HG03520 (cell line): ENCODE measurements at regions not wholly inside any gene's neighbourhood (a gene's known extent, or its start where the extent isn't known, plus 50 kb on each side); places are given as distances from the start of the nearest gene placed in this dataset.
"Not testable (repeated sequence)": the region's sequence is repeated elsewhere in the genome, so short reads cannot be mapped to it uniquely, and the experiment has no call there.

Experiments used
- ATAC-seq: cut with Tn5 transposase; IDR thresholded peaks from one replicate; pipeline ENCODE4 v1.9.1; 2021; ENCODE audit warnings: mild to moderate bottlenecking, moderate library complexity; ENCODE audit not compliant: unreplicated experiment

DNA sequence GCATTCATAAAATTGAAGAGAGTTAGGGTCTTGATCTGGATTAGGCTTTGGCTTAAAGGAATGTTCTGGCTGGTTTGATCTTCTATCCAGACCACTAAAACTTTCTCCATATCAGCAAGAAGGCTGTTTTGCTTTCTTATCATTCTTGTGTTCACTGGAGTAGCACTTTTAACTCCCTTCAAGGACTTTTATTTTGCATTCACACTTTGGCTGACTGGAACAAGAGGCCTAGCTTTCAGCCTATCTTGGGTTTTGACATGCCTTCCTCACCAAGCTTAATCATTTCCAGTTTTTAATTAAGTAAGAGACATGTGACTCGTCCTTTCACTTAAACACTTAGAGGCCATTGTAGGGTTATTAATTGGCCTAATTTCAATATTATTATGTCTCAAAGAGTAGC lies 190.3 kb downstream of the RAB11FIP2 start:
- not testable (repeated sequence) for ATAC-seq

DNA sequence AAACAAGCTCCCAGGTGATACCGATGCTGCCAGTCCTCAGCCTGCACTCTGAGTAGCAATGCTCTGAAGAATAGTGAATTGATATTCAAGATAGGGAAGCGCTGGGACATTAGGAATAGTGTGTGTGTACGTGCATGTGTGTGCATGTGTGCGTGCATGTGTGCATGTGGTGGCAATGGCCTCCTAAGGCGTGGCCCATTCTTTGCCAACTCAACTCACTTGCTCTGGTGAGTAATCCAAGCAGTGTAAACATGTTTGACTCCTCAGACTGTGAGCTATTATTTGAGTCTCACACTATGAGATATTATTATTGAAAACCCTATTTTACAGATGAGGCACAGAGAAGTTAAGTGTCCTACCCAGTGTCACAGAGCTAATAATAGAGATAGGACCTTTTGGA lies 186.6 kb downstream of the RAB11FIP2 start:
- ATAC-seq, result no peak

DNA sequence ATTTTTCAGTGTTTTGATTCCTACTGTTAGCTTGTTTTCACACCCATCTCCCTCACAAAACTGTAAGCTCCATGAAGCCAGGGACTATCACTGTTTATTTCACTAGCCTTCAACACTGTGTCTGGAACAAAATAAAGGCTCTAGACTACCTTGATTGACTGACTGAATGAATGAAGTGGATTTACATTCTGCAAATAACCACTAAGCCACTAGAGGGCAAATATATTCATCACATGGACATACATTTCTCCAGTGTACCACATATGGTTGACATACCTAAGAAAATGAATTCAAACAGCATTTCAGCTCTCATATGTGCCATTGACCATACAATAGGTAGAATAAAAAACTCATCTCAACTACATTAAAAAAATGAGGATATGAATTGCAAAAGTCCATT lies 185.9 kb downstream of the RAB11FIP2 start:
- ATAC-seq, result no peak

DNA sequence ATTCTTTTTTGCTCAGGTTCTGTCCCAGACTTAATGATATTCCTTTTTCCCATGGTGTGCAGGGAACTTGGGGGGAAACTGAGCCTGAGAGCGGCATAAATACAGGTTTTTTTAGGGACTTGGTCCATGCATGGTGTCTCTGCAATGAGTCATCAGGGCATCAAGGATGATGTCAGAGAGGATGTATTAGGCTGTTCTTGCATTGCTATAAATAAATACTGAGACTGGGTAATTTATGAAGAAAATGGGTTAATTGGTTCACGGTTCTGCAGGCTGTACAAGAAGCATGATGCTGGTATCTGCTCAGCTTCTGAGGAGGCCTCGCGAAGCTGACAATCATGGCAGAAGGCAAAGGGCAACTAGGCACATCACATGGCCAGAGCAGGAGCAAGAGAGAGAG lies 185.4 kb downstream of the RAB11FIP2 start:
- no peak for ATAC-seq

DNA sequence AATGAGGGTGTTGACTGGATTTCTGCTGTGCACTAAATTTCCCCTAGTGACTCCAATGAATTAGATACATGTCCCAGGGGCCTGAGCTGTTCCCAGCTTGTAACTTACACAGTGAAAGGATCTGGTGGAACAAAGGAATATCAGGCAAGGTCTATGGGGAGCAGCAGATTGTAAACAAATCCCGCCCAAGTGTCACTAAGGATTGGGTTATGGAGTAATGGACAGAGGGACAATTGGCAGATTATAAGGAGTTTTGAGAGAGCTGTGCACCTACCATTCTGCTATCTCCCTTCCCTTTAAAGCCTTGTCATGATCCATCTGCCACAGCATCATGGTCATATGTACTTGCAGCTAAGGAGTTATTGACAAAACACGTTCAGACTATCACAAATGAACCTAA lies 183.0 kb downstream of the RAB11FIP2 start:
- ATAC-seq, result no peak

DNA sequence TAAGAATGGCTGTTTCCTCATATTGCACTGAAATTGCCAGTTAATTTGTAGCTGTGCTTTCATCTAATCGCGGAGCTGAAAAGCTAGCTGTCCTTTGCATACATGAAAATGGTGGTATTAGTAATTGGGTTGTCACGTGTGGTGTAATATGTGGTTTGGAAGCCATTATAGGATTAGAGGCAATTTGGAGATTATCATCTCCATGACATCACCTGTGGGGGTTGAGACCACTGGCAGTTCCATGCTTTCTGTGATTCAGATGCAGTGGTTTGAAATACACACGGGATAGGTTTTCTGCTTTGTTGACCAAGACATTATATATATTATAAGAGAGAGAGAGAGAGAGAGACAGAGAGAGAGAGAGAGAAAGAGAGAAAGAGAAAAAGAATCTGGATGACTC lies 180.8 kb downstream of the RAB11FIP2 start:
- no peak for ATAC-seq

DNA sequence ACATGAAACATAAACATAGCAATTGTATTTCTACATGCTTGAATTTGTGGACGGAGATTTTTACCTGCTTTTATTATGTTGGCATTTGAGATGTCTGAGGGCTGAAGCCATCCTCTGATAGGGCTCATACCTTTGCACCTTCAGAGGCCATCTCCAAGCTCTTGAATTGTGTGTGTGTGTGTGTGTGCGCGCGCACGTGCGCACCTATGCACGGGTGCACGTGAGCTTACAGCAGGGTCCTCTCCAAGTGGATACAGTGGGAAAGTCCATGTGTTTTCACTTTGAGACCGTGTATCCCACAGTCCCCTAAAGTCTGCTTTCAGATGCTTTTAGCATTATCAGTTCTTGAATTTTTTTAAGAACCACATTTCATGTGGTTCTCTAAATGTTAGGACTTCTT lies 178.6 kb downstream of the RAB11FIP2 start:
- ATAC-seq, result no peak

DNA sequence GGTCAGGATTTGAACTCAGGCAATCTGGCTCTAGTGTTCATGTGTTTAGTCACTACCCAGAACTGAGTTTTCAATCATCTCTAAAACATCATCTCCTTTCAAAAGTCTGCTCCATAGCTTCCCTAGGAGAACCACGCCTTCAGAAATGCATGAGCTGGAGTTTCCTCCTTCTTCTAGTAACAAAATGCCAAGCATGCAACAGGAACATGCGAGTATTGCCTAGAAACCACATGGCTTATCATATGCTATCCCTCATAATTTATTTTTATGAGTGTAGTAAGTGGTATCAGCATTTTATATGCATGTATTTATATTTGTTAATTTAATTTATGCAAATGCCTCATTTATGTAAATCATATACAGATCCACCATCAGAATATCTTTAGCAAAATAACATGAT lies 170.9 kb downstream of the RAB11FIP2 start:
- no peak for ATAC-seq

DNA sequence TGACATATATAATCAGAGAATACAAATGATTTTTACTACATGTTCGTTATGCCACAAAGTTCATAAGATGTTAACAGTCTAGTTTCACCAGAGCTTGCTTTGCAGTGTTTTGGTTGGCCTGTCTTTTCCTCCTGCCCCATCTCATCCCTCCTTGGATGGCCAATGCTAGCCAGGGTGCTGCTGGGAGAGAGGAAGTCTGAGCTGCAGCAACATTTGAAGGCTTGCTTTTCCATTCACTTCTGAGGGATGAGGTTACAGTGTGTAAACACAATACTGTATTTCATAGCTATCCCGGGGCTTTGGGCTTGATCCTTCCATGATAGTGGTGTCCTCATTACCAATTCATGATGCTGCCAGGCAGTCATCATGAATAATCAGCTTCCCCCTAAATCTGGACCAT lies 170.5 kb downstream of the RAB11FIP2 start:
- no peak for ATAC-seq

DNA sequence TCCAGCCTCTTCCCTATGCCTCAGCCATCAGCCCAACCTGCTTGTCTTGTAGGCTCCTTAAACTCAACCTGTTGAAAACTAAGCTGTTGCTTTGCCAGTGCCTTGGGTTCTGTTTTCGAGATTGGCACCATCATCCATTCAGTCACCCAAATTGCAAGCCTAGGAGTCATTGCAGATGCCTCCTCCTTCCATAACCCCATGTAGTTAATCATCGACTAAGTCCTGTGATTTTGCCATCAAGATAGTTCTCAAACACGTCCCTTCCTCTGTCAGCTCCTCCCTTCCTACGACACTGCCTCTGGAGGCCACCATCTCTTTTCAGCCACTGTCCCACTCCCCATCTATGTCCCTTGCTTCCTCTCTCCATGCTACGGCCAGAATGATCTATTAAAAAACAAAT lies 168.1 kb downstream of the RAB11FIP2 start:
- no peak for ATAC-seq

DNA sequence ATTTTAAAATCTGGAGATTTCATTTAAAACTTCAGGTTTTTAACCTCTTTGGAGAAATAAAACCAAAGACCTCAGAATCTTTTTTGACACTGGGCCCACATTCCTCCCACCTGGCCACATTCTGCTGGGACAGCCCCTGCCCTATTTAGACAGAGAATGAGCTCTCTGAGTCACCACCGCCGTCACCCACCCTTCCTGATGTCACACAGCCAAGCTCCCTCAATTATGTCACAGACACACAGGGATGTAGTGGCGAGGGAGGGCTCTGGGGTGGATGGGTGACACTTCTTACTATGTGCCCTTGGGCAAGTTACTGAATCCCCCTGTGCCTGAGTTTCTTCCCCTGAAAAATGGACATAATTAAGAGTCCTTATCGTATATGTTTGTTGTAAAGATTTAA lies 162.6 kb downstream of the RAB11FIP2 start:
- ATAC-seq, result no peak

DNA sequence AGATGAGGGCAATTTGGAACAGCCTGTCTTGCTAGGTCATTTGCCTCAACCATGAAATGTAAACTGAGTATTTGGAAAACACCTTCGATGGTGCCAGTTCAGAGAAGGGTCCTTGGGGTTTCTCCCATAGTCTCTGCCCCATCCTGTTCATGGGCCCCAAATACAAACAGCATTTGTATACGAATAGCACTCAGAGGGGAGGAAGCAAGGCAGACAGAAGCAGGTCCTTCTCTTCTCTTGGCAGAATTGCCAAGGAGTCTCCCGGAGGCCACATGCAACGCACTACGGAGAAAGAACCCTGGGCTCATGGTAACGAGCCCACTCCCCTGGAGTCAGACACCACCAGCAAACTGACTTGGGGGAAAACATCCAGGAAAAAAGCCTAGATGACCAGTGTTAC lies 162.1 kb downstream of the RAB11FIP2 start:
- ATAC-seq, result no peak

DNA sequence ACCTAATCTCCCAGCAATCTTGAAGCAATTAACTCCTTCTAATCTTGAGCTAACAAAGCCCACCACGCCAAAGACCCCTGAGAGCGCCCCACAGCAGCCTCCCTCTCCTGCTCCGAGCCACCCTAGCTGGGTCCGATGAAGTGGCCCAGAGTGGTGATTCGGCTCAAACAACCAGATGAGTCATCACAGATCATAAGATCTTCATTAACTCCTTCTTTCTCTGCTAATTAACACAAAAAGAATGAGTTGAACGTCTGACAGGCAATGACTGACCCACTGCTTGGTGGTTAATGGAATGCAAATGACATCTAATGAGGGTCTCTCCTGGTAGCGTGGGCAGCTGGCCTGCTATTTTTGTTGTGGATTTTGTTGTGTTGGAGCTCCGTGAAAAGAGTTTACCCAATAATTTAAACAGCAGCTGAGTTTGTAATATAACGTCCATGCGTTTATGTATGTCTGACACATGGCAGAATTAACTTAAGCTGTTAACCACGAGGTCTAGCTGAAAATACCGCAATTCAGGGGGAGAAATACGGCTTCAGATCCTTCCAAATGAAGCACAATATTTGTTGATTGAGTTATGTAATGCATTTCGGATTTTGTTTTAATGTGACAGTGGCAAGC lies 161.4 kb downstream of the RAB11FIP2 start:
- no peak for ATAC-seq

DNA sequence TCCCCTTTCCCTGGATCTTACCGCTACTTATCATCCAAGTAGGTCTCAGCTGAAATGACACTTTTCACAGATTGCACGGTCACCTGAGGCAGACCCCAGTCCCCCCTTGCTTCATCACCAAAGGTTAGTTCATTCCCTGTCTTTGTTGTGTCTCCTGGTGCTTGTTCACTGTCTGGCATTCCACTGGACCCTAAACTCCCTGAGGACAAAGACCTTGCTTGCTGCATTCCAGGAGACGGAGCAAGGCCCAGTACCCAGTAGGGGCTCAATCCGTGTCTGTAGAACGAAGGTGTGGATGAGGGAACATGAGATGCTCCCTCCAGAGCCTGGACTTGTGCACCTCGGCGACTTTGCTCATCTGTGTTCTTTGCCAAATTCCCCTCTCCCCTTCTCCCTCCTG lies 160.0 kb downstream of the RAB11FIP2 start:
- ATAC-seq, result no peak

DNA sequence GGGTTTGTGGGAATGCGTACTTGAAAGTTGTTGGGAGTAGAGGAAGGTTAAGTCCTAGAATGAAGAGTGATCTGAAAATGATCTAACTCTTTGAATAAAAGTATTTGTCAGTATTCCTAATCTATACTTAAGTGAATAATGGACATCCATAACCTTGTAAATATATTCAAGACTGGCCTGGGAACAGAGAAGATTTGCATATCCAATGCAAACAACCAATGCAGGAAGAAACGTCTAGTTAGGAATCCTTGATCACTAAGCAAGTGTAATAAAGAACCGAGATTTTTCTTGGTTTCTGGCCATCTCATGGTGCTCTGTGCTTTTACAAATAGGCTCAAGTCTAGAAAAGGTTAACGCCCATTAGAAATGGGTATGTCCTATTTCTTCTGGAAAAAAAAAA lies 157.1 kb downstream of the RAB11FIP2 start:
- no peak for ATAC-seq

DNA sequence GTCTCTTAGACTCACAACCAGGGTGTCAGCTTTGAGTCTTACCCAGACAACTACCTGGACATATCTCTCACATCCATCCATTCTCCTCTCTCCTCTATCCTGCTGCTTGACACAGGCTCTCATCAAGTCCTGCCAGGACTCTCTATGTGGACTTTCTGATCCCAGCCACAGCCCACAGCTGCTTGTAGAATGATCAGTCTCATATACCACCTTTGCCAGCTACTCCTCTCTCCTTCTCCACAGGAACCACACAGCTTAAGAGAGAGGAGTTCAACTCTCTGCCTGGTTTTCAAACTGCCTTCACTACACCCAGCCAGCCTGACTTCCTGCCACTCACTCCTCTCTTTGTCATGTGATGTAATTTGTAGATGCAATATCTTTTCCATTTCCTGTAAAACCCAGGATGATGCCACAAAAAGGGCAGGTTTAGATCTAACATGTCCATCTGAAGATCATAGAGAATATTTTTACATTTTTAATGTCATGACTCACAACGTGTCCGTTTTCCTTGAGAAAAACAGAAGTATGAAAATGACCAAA lies 154.0 kb downstream of the RAB11FIP2 start:
- ATAC-seq, result no peak

DNA sequence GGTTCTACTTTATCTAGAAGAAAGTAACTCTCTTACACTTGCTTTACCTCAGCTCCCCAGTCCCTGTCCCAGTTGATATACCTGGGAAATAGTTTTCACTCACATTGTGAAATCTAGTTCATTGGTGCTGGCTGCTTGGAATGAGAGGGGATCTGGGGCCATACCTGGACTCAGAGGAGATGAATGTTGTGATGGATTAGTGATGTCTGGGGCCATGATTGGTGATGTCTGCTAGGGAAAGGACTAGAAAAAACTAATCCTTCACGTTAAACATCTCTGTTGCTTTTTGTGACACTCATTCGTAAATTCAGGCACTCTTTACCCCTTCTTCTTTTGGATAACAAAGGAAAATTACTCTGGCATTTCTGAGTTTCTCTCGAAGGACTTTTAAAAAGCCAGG lies 152.4 kb downstream of the RAB11FIP2 start:
- ATAC-seq, result no peak

DNA sequence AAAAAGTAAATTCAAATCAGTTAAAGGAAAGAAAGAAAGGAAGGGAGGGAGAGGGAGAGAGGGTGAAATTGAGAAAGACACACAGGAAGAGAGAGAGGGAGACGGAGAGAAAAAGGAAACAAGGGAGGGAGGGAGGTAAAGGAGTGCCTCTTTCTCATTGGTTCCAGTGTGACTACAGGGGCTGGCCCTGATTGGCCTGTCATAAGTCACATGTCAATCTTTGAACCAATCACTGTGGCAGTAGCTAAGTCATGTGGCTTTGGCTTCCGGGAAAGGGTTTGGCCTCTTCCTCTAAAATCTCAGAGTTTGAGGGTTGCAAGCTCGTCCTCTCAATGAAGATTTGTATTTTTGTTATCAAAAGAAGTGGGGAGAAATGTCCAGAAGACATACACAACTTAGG lies 150.2 kb downstream of the RAB11FIP2 start:
- no peak for ATAC-seq

DNA sequence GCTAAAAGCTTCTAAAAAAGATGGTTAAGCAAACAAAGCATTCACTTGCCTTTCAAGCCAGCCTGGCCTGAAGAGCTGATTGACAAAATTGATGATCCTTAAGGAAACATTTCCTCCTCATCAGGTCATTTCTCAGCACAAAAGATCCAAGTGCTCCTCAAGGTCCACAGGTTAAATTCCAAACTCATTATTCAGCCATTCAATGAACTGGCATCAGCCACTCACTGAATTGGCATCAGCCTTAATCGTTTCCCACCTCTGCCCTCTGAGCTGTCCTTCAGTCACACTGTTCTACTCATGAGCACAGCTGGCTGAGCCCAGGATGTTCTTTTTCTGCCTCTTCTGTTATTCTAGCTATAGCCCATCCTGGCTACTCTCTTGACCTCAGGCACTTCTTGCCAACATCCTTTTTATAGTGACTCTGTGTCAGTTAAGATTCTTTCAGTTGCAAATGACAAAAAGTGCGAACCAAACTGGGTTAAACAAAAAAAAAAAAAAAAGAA lies 147.5 kb downstream of the RAB11FIP2 start:
- ATAC-seq, result no peak

DNA sequence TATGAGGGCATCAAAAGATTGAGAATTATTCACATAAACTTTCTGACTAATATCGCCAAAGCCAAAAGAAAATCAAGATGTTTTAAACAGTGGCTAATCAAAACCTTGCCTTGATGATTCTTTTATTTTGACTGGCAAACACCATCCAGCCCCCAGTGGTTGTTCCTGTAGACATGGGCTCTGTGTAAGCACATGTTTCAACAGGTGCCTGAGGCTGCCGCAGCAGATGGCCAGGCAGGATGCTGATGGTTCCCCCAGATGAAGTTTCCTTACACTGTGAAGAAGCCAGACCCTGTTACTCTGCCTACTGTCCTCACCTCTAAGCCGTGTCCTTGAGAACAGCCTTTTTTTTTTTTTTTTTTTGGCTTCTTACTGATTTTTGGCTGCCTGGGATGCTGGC lies 146.5 kb downstream of the RAB11FIP2 start:
- no peak for ATAC-seq

DNA sequence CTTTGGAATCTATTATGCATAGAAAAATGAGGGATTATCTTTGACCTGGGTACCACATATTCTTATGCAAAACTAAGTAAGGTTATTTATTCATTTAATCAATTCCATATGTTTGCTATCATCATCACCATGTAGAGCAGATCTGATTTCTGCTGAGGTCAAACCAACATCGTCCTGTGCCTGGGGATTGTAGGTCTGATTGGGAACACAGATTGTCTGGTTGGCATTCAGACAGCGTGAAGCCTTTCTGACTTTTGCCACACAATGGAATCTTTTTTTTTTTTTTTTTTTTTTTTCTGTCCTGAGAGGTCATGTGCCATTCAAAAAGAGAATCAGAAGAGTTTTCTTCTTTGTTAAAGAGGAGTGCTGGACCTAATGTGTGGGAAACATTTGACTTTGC lies 142.9 kb downstream of the RAB11FIP2 start:
- ATAC-seq, result no peak

DNA sequence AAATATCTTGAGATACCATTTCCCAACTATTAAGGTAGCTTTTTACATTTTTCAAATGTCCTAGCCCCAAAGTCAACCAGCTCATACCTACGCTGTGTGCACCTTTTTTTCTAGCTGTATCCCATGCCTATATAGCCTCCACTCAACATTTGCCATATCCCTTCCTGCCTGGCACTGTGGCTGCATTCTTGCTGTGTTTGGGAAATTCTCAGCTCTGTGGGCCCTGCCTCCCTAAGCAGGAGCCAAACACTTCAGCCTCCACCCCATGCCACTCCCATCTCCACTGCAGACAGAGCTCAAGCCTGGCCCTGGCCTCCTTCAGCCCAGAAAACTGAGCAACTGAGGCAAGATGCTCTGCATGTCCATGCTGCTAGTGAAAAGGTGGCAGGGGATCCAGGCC lies 141.3 kb downstream of the RAB11FIP2 start:
- no peak for ATAC-seq

DNA sequence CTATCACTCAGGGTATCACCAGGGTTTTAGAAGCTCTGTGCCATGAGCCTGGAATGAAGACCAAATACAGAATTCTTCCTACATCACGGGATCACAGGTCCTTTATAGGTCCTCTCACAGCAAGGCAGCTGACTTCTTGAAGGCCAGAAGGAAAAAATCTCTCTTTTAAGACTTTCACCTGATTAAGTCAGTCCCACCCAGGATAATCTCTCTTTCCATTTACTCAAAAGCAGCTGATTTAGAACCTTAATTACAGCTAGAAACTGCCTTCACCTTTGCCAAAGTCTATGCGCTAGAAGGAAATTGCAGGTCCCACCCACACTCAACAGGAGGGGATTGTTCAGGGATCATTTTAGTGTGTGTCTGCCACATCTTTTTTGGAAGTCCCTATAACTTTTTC lies 135.1 kb downstream of the RAB11FIP2 start:
- no peak for ATAC-seq
